NCI-H446 treated with DMSO at 0.1 percent for 48 hours (cell line): ENCODE measurements at regions not wholly inside any gene's neighbourhood (a gene's known extent, or its start where the extent isn't known, plus 50 kb on each side); places are given as distances from the start of the nearest gene placed in this dataset.

Source experiments
- DNase-seq: peaks from one replicate; lab custom pipeline; 2025; lab: John Stamatoyannopoulos, UW

DNA sequence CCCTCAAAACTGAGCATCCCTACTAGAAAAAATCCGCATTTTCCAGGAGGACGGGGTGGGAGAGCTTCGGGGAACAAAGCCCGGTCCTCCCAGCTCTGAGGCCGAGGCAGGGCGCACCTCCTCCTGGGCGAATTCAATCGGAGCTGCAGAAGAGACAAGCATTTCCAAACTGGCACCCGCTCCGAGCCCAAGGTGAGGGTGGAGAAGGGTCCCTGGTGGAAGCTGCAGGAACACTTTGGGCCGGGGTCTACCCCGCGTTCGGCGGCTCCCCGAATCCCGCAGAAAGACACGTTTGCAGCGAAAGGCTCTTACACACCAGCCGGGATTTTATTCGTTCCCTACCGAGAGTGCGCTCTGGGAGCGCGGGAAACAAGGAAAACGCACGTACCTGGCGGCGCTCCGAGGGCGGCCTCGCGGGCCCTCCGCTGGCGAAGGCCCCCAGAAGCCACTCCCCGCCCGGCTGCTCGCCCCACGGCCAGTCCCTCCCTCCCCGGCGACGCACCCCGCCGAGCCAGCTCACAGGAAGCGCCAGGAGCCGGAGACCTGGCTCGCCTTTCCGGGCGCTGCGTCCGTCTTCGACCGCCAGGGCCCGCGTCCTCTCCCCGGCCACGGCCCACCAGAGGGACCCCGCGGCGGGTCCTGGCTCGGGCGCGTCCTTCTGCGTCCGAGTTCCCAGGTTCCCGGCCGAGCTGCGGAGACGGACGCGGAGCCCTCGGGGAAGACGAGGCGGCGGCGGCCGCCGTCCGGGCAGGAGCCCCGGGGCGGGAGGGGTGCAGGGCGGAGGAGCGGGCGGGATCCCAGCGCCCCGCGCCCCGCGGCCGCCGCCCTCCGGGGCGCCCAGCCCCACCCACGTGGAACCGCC, 49.8 kb upstream of the BAHCC1 start:
- DNase-seq = peak; percentile 81
